ENCODE measurements at regions not wholly inside any gene's neighbourhood (a gene's known extent, or its start where the extent isn't known, plus 50 kb on each side); places are given as distances from the start of the nearest gene placed in this dataset.
"Not testable (repeated sequence)": the region's sequence is repeated elsewhere in the genome, so short reads cannot be mapped to it uniquely, and the experiment has no call there.

DNA sequence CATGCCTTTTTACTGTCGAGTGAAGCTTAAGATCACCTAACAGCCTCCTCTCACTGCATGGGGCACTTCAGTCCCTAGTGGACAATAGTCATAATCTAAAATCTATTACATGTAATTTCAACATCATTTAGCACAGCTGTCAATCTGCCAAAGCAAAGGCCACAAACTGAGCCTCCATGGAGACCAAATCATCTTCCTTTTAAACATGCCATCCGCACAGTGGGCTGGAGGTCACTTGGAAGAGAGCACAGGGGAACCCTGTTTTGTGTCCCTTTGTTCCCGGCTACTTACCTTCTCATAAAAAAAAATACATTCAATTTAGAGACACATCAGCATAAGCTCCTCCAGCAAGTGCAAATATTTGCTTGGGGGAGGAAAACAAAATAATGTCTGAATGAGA, 167.3 kb downstream of the SQOR start:
- no peak for DNase-seq (ENCODE audit: low read depth, low spot score)
- H3K4me3 ChIP-seq (ENCODE audit: low read length): no peak overlapping the region

DNA sequence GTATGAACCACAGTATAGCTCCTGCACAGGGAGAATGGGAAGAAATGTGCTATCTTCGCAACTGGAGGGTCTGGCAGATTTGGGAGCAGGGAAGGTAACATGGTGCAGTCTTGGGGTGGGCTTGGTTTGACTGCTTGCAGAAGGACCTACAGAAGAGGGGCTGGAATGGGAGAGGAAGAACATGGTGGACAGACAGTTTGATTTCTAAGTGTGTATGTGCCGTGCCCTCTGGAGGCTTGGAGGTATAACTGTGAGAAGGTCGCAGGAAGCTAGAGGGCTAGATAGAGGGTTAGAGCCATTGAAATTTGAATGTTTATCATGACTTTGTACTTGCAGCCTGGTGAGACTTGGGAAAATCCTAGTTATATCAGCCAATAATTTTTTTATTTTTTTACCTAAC, 169.2 kb downstream of the SQOR start:
- H3K4me3 ChIP-seq (ENCODE audit: low read length): no peak overlapping the region
- no peak for DNase-seq (ENCODE audit: low read depth, low spot score)

DNA sequence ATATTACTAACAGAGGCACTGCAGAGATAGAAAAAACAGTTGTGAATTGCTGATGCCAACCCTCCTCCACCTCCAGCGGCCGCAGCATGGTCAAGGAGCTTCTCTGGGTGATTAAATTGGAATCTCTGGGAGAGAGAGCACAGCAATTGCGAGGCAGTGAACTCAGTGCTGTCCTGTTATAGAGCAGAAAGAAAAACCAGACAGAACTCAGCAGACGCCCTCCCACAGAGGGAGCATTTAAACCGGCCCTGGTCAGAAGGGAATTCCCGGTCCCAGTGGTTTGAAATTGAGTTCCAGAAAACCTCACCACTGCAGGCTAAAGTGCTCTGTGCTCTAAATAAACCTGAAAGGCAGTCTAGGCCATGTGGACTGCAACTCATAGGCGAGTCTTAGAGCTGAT, 175.4 kb downstream of the SQOR start:
- no peak for DNase-seq (ENCODE audit: low read depth, low spot score)
- no peak overlapping the region for H3K4me3 ChIP-seq (ENCODE audit: low read length)

DNA sequence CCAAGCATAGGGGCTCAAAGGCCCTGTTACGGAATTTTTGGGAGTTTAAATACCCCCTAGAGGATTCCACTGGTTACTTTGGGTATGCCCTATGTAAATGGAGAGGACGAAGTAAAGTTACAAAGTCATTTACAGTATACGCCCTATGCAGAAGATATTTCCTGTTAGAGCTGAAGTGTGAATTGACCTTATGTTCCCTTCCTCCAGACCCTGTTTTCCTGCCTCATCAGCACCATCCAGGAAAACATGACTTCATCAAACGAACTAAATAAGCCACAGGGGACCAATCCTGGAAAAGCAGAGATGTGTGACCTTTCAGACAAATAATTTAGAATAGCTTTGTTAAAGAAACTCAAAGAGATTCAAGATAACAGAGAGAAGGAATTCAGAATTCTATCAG, 177.4 kb downstream of the SQOR start:
- no peak for DNase-seq (ENCODE audit: low read depth, low spot score)
- H3K4me3 ChIP-seq (ENCODE audit: low read length): no peak overlapping the region

DNA sequence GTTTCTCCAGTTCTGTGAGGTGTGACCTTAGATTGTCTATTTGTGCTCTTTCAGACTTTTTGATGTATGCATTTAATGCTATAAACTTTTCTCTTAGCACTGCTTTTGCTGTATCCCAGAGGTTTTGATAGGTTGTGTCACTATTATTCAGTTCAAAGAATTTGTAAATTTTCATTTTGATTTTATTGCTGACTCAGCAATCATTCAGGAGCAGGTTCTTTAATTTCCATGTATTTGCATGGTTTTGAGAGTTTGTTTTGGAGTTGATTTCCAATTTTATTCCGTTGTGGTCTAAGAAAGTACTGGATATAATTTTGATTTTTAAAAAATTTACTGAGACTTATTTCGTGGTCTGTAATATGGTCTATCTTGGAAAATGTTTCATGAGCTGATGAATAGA, 182.7 kb downstream of the SQOR start:
- H3K4me3 ChIP-seq (ENCODE audit: low read length); DNase-seq (ENCODE audit: low read depth, low spot score): not testable (repeated sequence)

DNA sequence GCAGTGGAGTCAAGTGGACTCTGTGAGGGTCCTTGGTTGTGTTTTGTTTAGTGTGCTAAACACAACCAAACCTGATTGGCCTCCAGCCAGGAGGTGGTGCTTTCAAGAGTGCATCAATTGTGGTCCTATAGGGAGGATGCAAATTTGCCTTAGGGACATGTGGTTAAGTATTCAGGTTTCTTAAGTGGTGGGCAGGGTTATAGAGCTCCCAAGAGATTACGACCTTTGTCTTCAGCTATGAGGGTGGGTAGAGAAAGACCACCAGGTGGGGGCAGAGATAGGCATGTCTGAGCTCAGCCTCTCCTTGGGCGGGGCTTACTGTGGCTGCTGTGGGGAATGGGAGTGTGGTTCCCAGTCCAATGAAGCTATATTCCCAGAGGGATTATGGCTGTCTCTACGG, 186.6 kb downstream of the SQOR start:
- no peak overlapping the region for H3K4me3 ChIP-seq (ENCODE audit: low read length)
- DNase-seq (ENCODE audit: low read depth, low spot score): no peak

DNA sequence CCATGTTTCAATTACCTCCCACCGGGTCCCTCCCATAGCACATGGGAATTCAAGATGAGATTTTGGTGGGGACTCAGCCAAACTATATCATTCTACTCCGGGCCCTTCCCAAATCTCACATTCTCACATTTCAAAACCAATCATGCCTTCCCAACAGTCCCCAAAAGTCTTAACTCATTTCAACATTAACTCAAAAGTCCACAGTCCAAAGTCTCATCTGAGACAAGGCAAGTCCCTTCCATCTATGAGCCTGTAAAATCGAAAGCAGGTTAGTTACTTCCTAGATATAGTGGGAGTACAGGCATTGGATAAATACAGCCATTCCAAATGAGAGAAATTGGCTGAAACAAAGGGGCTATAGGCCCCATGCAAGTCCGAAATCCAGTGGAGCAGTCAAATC, 188.1 kb downstream of the SQOR start:
- not testable (repeated sequence) for DNase-seq (ENCODE audit: low read depth, low spot score); H3K4me3 ChIP-seq (ENCODE audit: low read length)

DNA sequence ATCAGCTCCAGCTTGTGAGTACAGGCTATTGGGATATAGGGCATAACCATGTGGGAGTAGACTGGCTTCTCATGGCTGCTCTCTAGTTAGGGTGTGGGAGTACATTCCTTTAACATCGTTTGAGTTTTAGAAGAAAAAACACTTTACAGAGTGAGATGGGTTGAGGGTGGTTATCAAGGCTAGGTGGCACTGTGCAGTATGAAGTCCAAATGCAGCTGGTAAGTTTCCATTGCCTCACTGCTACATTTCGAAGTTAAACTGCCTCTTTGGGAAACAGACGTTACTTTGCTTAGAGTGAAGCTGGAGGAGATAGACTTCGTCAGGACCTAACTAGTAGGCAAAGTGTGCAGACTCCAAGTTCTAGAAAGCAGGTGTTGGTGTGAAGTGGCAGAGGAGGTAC, 192.4 kb downstream of the SQOR start:
- H3K4me3 ChIP-seq (ENCODE audit: low read length): no peak overlapping the region
- DNase-seq (ENCODE audit: low read depth, low spot score): peak; percentile 26

DNA sequence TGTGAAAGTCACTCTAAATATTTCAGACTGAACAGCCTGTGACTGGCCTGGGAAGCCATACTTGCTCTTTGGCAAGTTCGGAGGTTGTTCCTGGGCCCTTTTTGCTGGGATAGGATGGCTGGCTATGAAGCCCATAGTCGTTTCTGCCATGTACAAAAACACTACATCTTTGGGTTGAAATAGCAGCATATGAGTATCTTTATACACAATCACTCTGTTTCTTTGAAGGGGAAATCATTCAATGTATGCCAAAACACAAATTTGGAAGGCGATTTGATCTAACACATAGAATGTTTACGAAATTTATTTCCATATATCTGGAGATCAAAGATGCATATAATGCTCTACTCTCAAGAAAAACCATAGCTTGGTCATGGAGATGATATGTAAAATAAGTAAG, 192.9 kb downstream of the SQOR start:
- DNase-seq (ENCODE audit: low read depth, low spot score): no peak
- no peak overlapping the region for H3K4me3 ChIP-seq (ENCODE audit: low read length)

DNA sequence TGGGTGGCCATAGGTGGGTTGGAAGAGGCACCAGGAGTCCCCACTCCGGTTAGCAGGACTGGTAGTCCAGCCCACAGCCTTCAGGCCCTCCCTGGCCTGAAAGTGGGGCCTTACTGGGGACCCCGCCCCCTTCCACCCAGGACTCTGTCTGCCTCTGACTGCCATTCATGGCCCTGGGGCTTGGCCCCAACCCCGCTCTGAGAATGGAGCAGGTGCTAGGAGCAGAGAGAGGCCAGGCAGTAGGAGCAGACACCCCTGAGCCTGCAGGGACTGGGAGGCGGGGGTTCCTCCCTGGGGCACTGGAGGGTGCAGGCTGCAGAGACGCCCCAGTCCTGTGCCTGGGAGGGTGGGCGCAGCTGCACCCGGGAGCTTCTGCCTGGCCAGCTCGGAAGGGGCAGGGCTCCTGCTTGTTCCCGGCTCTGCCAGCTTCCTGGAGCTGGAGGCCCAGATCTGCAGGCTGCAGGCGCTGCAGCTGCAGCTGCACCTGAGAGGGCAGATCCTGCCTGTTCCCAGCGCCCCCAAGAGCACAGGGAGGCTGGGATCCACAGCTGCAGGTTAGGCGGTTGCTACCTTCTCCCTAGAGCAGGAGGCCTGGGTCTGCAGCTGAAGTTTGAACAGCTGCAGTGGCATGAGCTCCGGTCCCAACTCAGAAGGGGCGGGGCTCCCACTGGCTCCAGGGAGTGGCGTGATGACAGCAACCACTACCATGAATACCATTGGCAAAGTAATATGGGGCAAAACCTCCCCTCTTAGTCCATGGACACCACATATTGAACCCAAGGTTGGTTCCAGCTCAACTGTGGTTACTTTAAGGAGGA, 194.7 kb downstream of the SQOR start:
- no peak for DNase-seq (ENCODE audit: low read depth, low spot score)
- no peak overlapping the region for H3K4me3 ChIP-seq (ENCODE audit: low read length)

DNA sequence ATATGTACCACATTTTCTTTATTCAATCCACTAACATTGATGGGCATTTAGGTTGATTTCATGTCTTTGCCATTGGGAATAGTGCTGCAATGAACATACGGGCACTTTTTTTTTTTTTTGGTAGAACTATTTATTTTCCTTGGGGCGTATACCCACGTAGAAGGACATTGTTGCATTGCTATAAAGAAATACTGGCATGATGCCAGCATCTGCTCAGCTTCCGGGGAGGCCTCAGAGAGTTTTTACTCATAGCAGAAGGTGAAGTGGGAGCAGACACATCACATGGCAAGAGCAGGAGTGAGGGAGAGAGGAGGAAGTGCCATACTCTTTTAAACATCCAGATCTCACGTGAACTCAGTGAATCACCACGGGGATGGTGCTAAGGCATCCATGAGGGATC, 197.0 kb downstream of the SQOR start:
- DNase-seq (ENCODE audit: low read depth, low spot score): no peak
- no peak overlapping the region for H3K4me3 ChIP-seq (ENCODE audit: low read length)

DNA sequence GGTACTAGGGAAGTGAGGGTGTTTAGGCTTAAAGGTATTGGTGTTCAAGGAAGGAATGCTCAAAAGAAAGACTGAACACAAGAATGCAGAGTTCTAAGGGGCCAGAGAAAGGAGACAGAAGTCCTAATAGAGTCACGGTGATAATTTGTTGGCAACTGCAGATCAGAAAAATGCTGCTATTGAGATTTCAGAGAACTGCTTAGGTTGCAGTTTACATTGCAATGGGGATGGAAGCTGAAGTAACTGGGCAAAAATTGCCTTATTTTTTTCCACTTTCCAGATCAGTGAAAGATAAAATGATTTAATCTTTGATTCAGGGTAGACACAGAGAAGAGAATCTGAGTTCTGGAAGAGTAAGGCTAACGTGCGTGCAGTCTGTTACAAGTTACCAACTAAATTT, 199.8 kb downstream of the SQOR start:
- no peak overlapping the region for H3K4me3 ChIP-seq (ENCODE audit: low read length)
- DNase-seq (ENCODE audit: low read depth, low spot score): no peak

DNA sequence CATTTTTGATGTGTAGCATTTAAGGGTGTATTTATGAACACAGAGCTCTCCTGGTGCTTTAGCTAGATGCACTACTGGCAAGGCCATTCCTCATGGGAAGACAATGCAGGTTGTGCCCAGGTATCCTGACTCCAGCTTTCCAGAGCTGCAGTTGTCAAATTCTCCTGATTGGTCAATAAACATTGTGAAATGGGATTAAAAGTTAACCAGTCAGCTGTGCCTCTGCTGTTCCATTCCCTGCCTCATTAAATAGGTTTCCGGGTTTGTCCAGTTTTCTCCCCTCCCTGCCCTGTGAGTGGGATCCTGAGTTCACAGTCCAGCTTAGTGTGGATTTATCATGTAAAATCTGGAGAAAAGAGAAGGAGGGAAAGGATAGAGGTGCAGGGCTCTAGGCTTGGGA, 207.3 kb downstream of the SQOR start:
- no peak for DNase-seq (ENCODE audit: low read depth, low spot score)
- H3K4me3 ChIP-seq (ENCODE audit: low read length): no peak overlapping the region

DNA sequence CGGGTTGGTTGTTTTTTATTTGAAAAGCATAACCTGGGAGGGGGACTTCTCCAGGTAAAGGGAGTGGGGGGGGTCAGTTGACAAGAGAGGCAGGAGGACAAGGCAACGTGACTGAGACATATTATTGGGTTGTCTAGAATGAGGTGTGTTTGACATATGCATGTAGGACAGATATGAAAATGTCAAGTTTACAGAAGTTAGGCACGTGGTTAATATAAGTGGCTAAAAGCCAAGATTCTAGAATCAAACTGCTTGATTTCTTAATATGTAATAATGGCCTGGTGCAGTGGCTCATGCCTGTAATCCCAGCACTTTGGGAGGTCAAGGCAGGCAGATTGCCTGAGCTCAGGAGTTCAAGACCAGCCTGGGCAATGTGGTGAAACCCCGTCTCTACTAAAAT, 212.8 kb downstream of the SQOR start:
- no peak overlapping the region for H3K4me3 ChIP-seq (ENCODE audit: low read length)
- DNase-seq (ENCODE audit: low read depth, low spot score): no peak

DNA sequence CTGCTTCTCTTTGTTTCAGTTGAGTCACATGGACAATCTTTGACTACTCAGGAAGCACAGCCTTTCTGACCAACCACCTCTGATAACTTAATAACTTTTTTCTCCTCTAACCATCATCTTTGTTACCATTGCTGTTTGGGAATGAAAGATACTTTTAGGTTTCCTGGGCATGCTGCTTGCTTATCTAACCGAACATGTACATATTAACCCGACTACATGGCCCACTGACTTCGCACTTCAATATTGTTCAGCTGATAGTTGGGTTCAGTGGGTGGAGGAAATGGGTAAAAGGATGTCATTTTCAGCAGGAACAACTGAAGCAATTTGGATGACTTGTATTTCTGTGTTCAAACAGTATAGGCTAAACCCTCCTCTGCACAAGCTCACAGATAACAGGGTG, 214.3 kb downstream of the SQOR start:
- no peak for DNase-seq (ENCODE audit: low read depth, low spot score)
- no peak overlapping the region for H3K4me3 ChIP-seq (ENCODE audit: low read length)

DNA sequence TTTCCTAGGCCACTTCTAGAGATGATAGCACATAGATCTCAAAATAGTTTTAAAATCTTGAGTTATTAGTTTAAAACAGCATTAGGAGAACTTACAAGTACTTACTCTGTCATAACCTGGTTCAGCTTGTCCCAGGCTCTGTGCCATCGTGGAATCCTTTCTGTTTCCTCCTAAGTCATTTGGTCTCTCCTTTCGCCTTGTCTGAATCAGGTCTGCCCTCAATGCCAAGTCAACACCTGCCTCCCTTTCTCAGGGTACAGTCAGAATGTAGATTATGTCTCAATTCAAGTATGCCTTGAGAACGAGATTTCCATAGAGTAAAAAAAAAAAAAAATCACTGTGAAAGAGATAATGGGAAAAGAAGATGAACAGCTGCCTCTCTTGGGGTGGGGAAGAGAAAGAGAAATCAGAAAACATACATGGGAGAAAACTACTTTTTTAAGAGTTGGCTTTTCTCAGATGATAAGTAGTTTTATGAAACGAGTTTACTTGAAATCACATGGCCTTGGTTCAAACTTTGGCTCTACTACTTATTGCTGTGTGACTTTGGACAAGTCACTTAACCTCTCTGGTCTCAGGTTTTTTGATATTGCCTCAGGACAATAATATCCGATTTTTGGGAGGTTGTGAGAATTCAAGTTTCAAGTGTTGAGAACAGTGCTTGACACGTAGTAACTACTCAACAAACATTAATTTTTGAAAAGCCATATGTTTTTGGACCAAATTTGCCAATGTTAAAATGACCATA, 219.8 kb downstream of the SQOR start:
- no peak overlapping the region for H3K4me3 ChIP-seq (ENCODE audit: low read length)
- DNase-seq (ENCODE audit: low read depth, low spot score): no peak

DNA sequence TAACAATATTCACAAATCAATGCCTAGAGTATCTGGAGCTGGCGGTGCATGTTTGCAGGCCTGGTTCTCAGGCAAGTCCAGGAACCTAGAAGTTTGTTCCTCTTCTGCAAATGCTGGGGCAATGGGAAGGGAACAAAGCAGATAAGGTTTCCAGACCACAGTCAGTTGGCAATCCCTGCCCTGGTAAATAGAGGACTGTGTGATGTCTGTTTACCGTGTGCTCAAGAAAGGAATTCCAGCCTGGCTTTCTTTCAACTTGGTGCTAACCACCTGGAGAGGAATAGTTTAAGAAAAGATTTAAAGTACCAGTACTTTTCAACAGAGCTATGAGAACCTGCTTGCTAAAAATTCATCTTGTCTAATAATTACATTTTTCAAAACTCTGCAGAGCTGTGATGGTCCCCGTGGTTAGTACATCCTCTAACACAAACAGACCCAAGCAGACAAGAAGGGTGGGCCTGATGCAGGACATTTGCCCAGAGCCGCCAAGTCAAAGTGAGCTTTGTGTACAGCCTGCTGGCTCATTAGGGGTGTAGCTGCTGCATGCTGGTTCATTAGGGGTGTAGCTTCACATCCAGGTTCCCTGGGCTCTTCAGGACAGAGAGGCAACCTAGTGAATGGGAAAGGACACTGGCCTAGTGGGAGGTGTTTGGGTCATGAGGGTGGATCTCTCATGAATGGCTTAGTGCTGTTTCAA, 220.5 kb downstream of the SQOR start:
- DNase-seq (ENCODE audit: low read depth, low spot score): no peak
- H3K4me3 ChIP-seq (ENCODE audit: low read length): no peak overlapping the region

DNA sequence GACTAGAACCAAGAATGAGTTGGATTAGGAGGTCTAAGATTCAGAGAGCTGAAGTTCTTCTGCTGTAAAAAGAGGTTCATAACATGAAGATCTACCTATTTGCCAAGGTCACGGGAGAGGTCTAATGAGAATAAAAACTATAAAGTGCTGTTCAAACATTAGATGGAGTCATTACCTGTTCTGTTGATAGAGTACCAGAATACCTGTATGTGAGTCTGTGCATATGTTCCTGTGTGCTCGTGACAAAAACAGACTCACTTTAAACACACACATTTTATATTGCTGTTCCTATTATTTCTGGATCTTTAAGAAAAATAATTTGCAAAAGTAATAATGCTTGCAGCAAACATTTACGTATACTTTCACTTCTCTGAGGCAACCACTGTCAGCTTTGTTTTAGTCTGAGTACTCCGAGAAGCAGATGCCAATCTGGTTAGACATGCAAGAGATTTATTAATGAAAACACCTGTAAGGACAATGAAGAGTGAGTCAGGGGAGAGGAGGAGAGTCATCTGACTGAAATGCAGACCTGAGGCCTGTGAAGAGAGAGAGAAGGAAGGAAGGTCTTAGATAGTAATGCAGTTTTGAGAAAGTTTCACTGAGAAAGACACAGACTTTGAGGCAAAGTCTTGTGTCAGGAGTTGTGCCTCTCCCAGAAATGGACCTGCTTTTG, 221.2 kb downstream of the SQOR start:
- no peak for DNase-seq (ENCODE audit: low read depth, low spot score)
- H3K4me3 ChIP-seq (ENCODE audit: low read length): no peak overlapping the region

DNA sequence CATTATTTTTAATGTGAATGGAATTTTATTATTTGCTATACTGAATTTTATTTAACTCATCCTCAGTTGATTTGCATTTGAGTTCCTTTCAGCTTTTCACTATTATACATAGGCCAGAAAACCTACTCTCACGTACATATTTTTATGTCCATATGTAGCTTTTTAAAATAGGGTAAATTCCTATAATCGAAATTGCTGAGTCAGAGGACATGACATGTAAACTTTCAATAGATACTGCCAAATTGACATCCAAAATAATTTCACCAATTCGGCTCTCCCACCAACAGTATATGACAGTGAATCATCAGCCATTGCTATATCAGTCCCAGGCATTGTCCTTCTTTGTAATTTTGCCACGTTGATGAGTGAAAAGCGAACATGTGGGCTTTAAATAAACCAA, 222.5 kb downstream of the SQOR start:
- DNase-seq (ENCODE audit: low read depth, low spot score): no peak
- H3K4me3 ChIP-seq (ENCODE audit: low read length): no peak overlapping the region

DNA sequence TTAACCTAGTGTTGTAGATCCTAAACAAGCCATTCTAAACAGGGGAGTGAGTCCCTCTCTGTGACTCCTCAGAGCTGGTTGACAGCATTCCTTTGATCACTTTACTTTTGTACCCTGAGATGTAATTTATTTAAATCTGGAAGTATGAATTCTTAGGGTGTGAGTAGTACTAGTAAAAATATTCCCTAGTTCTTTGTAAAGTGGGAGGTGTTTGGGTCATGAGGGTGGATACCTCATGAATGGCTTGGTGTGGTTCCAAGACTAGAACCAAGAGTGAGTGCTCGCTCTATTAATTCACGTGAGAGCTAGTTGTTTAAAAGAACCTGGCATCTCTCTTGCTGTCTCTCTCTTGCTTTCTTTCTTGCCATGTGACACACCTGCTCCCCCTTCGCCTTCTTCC, 223.7 kb downstream of the SQOR start:
- H3K4me3 ChIP-seq (ENCODE audit: low read length): no peak overlapping the region
- DNase-seq (ENCODE audit: low read depth, low spot score): no peak

Measured in Jurkat, Clone E6-1 (cell line).